HG03108 (cell line): ENCODE measurements at regions not wholly inside any gene's neighbourhood (a gene's known extent, or its start where the extent isn't known, plus 50 kb on each side); places are given as distances from the start of the nearest gene placed in this dataset.
"Not testable (repeated sequence)": the region's sequence is repeated elsewhere in the genome, so short reads cannot be mapped to it uniquely, and the experiment has no call there.

Experiments
- ATAC-seq: cut with Tn5 transposase; IDR thresholded peaks from one replicate; pipeline ENCODE4 v1.9.1; 2021; ENCODE audit warnings: moderate library complexity; ENCODE audit not compliant: unreplicated experiment

DNA sequence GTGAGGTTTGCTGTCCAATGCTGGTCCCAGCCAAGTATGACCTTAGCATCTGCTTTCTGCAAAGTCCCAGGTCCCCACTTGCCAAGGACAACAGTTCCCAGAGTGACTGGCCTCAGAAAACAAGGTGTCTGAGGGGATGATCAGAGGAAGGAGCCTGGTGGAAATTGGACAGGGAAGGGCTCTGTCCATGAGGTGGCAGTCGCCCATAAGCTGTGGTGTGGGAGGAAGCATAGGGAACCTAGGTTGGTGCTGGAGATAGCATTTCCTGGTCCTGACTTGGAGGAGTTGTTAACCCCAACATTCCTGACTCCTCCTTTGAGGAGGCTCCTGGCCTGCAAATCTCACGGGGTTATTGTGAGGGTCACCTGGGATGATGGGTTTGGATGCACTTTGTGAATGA, 77.8 kb downstream of the LIMS4 start:
- ATAC-seq, result peak; percentile 60

DNA sequence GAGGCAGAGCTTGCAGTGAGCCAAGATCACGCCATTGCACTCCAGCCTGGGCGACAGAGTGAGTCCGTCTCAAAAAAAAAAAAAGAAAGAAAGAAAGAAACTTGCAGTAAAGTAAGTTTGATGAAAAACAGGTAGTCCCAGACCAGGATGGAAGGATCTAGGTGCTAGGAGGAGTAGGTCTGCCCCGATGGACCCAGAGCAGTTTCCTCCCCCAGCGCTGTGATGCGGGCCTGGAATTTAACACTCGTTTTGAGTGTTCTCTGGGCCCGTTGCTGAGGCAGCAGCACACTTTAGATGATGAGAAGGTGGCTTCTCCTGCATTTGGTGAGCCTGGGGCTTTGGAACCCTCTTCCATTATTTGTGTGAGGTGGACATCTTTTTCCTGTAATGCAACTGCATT, 80.2 kb downstream of the LIMS4 start:
- ATAC-seq, result not testable (repeated sequence)

DNA sequence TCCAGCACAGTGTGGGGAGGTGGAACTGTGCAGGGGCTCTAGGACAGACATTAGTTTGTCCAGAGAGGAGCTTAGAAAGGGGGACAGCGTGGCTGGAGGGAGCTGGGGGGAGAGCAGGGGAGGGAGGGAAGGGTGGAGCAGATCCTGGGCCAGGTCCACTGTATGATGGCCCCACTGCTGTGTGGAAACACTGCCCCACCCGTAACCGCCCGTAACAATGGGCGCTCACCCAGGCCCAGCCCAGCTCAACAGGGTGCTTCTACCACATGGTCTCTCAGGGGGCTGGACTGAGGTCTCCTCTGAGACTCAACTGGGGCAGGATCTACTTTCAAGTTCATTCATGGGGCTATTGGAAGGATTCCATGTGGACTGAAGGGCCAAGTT, 81.6 kb downstream of the LIMS4 start:
- ATAC-seq, result not testable (repeated sequence)

DNA sequence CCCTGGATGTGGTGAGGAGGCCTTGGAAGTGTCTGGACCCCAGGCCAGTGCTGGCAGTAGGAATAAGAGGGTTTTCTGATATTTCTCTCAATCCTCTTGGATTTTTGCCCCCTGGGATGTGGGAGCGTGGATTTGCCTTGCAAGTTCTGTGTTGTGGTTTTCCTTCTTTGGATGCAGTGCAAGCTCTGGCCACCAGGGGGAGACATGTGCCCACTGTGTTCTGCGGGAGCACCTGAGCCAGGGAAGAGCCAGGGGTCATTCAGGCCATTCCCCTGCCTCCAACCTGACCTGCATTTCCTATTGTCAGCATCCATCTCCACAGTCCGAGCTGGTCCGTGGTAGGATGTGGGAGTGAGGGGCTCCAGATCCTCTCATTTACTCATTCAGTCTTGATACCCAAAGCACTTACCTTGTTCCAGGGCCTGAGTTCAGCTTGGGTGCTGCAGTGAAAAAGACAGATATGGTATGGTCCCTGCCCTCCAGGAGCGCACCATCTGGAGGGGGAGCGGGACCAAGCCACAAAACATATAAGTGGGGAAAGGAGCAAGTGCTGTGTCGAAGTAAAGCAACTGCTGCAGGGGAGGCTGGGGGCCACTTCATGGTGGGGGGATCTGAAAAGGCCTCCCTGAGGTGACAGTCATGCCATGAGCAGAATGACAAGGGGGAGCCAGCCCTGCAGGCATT, 82.1 kb downstream of the LIMS4 start:
- not testable (repeated sequence) for ATAC-seq

DNA sequence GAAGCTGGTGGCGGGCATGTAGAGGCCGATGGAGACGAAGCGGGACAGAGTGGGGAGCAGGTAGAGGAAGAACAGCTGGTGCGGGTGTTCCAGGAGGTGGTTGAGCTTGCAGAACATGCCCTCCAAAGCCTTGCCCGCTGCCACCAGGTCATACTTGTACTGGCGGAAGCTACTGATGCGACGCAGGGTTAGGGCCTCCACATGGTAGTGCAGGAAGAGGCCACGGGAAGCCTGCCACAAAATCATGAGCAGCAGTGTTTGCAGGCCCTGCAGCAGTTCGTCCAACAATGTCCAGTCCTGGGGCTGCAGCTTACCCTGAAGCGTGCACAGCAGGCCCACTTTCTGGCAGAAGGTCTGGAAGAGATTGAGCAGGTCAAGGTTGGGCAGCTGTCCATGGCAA, 85.6 kb downstream of the LIMS4 start:
- not testable (repeated sequence) for ATAC-seq

DNA sequence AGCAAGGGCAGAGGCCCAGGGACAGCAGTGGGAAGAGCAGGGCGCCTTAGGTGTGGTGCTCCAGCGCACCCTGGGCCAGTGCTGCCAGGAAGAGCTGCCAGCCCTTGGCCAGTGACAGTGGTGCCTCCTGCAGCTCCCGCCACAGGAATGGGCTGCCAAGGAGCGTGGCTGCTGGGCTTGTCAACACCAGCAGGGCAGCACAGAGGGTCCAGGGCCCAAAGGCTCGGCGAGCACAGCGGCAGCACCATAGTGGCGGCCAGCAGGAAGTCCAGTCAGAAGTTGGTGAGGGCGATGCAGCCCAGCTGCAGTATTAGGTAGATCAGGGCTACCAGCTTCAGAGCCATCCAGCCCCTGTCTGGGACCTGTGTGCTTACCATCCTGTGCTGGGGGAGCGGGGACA, 86.1 kb downstream of the LIMS4 start:
- not testable (repeated sequence) for ATAC-seq

DNA sequence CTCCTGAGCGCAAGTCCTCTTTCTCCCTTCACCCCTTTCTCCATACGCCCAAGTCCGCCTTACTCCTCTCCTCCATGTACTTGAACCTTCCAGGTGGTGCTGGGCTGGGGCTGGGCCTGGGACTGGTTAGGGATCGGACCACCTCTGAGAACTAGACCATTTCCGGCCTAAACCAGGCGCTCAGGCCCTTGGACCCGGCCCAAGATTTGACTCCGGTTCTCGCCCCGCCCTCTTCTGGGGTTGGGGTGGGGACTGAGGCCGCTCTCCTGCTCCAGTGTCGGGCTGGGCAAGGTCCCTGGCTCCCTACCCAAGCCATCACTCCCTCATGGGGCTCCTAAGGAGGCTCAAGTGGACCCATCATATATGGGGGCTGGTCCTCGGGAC, 87.9 kb downstream of the LIMS4 start:
- ATAC-seq, result not testable (repeated sequence)

- ATAC-seq, result not testable (repeated sequence)
Measured at GRCh38 chr2:110384109-110384735, 88.4 kb downstream of the LIMS4 start.

GRCh38 chr2:110383163-110384048, 89.2 kb downstream of the LIMS4 start:
- ATAC-seq, result peak; percentile 55

DNA sequence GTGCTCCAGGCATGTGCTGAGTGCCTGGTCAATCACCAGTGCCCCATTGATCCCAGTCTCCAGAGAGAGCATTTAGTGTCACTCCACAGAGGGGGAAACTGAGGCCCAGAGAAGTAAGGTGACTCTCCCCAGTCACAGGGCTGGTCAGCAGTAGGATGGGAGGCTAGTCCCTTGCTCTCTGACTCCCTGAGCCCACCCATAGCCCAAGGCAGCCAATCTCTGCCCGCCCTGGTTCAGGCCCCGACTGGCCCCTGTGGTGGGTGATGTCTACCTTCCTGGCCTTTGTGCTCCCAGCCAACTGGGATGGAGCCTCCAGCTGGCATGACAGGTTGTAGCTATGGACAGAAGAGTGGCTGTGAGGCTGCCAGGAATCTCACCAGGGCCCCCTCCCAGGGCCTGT, 99.1 kb downstream of the LIMS4 start:
- not testable (repeated sequence) for ATAC-seq

GRCh38 chr2:110371633-110372032, 101.0 kb downstream of the LIMS4 start:
- not testable (repeated sequence) for ATAC-seq

GRCh38 chr2:110357616-110358015, 115.0 kb downstream of the LIMS4 start:
- ATAC-seq, result not testable (repeated sequence)

DNA sequence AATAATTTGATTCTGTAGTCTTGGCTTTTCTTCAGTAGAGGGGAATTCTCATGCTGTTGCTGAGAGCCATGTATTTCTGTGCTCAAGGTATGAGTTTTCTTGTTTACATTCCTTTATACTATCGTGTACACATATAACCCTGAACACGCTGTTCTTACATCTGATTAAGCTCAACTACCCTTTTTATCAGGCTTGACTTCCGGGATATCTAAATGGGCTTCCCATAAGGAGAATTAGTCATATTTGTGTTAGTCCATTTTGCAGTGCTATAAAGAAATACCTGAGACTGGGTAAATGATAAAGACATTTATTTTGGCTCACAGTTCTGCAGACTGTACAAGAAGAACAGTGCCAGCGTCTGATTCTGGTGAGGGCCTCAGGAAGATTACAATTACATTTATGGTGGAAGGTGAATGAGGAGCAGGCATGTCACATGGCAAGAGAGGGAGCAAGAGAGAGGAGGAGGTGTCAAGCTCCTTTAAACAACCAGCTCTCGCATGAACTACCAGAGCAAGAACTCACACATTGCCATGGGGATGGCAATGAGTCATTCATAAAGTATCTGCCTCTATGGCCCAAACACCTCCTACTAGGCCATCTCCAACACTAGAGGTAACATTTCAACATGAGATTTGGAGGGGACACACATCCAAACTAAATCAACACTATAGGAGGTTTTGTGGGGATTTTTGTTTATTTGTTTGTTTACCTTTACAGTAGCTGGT, 118.2 kb downstream of the LIMS4 start:
- not testable (repeated sequence) for ATAC-seq

DNA sequence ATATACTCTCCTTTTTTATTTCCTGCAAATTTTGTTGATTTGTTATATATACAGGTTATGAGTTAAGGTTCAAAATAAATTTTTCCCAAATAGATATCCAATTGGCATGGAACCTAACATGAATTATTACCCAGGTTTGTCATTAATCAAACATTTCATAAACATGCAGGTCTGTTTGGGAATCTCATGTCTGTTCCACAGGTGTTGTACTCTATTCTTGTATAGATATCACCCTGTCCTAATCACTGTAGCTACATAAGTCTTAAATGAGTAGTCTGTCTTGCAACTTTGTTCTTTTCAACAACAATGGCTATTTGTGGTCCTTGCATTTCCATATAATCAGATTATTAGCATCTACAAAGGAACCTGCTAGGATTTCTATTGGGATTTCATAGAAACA, 121.9 kb downstream of the LIMS4 start:
- not testable (repeated sequence) for ATAC-seq

DNA sequence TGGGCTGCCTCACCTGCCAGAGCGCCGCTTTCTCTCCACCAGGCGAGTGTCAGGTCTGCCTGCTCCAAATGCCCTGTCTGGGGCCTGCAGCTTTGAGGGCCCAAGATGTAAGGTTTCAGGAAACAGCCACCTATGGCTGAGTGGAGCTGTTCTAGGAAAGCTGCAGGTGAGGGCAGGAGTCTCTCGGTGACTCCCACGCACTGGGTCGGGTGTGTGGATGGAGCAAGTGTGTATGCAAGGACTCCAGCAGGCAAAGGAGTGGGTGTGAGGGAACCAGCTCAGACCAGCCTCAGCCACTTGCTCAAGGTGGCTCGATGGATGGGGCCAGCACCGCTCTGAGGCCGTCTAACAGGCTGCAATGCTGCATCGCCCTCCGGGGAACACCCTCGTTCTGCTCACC, 123.7 kb downstream of the LIMS4 start:
- ATAC-seq, result not testable (repeated sequence)

DNA sequence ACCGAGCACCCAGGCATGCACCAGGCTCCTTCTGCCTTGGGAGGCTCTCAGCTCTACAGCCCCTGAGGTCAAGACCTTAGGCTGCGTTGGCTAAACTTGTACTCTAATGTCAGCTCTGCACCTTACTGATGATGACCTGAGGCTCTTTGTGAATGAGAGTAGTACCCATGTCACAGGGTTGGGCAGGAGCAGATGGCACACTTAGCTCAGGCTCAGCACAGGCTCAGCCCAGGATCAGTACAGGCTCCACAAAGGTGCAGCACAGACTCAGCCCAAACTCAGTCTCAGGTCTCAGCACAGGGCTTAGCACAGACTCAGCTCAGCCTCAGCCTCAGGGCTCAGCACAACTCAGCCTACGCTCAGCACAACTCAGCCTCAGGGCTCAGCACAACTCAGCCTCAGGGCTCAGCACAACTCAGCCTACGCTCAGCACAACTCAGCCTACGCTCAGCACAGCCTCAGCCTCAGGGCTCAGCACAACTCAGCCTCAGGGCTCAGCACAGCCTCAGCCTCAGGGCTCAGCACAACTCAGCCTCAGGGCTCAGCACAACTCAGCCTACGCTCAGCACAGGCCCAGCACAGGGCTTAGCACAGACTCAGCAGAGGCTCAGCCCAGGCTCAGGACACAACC, 128.1 kb downstream of the LIMS4 start:
- not testable (repeated sequence) for ATAC-seq

DNA sequence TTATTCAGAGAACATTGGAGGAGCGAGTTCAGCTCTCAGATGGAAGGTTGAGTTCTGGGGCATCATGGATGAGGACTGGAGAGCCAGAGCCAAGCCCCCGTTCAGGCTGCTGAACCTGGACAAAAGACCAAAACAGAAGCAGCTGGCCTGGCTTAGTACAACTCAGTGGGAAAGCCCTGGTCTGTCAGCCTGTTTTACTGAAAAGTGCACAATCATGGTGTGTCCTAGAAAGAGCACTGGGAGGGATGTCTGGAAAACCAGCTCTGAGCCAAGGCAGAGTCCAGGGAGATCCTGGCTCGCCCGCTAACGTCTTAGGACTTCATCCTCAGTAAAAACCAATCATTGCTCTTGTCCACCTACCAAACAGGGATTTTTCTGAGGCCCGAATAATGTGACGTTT, 129.7 kb upstream of the MTLN start:
- not testable (repeated sequence) for ATAC-seq

- not testable (repeated sequence) for ATAC-seq
Measured at GRCh38 chr2:110339126-110339525, 126.8 kb upstream of the MTLN start.

DNA sequence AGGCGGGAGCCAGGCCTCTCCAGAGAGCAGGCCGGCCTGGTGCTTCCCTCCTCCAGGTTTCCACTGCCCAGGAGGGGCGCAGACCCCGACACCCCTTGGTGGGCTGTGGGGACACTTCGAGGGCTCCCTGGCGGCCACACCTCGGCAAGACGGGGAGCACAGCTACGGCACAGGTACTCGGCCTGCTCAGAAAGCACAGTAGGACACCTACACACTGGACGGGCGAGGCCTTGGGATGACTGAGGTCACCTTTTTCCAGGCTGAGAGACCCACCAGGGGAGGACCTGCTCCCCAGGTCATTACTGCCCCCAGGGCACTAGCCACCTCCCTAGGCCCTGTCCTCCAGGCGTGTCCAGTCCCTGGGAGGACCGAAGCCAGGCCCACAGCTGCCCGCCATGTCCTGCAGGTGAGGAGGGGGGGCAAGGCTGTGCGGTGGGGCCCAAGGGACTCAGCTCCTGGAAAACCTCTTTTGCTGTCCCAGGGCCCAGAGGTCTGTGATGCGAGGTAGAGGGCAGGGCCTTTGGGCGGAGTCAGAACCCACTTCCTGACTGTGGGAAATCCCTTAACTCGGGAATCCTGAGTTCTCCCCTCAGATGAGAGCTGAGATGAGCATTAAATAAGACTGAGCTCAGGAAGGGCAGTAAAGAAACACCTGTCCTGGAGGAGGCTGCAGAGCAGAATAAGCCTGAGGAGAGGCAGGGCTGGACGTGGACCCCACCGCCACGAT, 126.1 kb upstream of the MTLN start:
- not testable (repeated sequence) for ATAC-seq

- not testable (repeated sequence) for ATAC-seq
Measured at GRCh38 chr2:110336071-110336470, 123.7 kb upstream of the MTLN start.
